ENCODE measurements at regions not wholly inside any gene's neighbourhood (a gene's known extent, or its start where the extent isn't known, plus 50 kb on each side); places are given as distances from the start of the nearest gene placed in this dataset.
"Not testable (repeated sequence)": the region's sequence is repeated elsewhere in the genome, so short reads cannot be mapped to it uniquely, and the experiment has no call there.

- H3K27ac ChIP-seq (ENCODE audit: low read length), result no peak overlapping the region
- H4K20me1 ChIP-seq (ENCODE audit: insufficient read depth, low read depth, low read length), result no peaks in the 10 kb centered on the region
- H3K79me2 ChIP-seq (ENCODE audit: low read length), result no peaks in the 10 kb centered on the region
- no peak overlapping the region for H3K4me2 ChIP-seq (ENCODE audit: low read depth, low read length, poor library complexity, severe bottlenecking)
- H3K9ac ChIP-seq (ENCODE audit: low read length), result no peak overlapping the region
- H3K27me3 ChIP-seq (ENCODE audit: low read length), result no peaks in the 10 kb centered on the region
- no peak overlapping the region for H2AFZ ChIP-seq (ENCODE audit: low read length)
- H3K9me3 ChIP-seq (ENCODE audit: low read length), result no peaks in the 10 kb centered on the region; the same call in 1 of the 2 replicates
- no peak overlapping the region for H3K4me3 ChIP-seq (ENCODE audit: low read length)
- DNase-seq, result no peak
- no peaks in the 10 kb centered on the region for H3K36me3 ChIP-seq (ENCODE audit: insufficient read depth, low read length)
- H3K4me1 ChIP-seq (ENCODE audit: low read length), result no peaks in the 10 kb centered on the region
- H3K9me2 ChIP-seq (replicated peaks; ENCODE audit: insufficient read depth, low read length), result no peaks in the 10 kb centered on the region
These were observed 70.3 kb upstream of the SMIM15 start for GRCh38 chr5:61232490-61233050.

GRCh38 chr5:61234019-61234418 is 71.8 kb upstream of the SMIM15 start:
- Histone ChIP-seq H3K4me1 (ENCODE audit: low read length) (no peaks in the 10 kb centered on the region), H3K9me3 (ENCODE audit: low read length) (no peaks in the 10 kb centered on the region; the same call in 1 of the 2 replicates), H3K36me3 (ENCODE audit: insufficient read depth, low read length) (no peaks in the 10 kb centered on the region), H3K27me3 (ENCODE audit: low read length) (no peaks in the 10 kb centered on the region), H3K4me2 (ENCODE audit: low read depth, low read length, poor library complexity, severe bottlenecking) (no peak overlapping the region), H3K9ac (ENCODE audit: low read length) (no peak overlapping the region), H2AFZ (ENCODE audit: low read length) (no peak overlapping the region), H3K79me2 (ENCODE audit: low read length) (no peaks in the 10 kb centered on the region), H4K20me1 (ENCODE audit: insufficient read depth, low read depth, low read length) (no peaks in the 10 kb centered on the region), H3K4me3 (ENCODE audit: low read length) (no peak overlapping the region), H3K27ac (ENCODE audit: low read length) (no peak overlapping the region), H3K9me2 (replicated peaks; ENCODE audit: insufficient read depth, low read length) (no peaks in the 10 kb centered on the region)
- no peak for DNase-seq

- not testable (repeated sequence) for H3K27me3 ChIP-seq (ENCODE audit: low read length); H3K79me2 ChIP-seq (ENCODE audit: low read length); H4K20me1 ChIP-seq (ENCODE audit: insufficient read depth, low read depth, low read length)
These were observed 74.4 kb upstream of the SMIM15 start for GRCh38 chr5:61236715-61237114.

GRCh38 chr5:61245486-61245885 is 83.2 kb upstream of the SMIM15 start:
- Histone ChIP-seq H3K36me3 (ENCODE audit: insufficient read depth, low read length) (no peaks in the 10 kb centered on the region), H3K4me3 (ENCODE audit: low read length) (no peak overlapping the region), H3K27me3 (ENCODE audit: low read length) (no peaks in the 10 kb centered on the region), H3K4me2 (ENCODE audit: low read depth, low read length, poor library complexity, severe bottlenecking) (no peak overlapping the region), H3K9me3 (ENCODE audit: low read length) (no peaks in the 10 kb centered on the region), H3K9ac (ENCODE audit: low read length) (no peak overlapping the region), H3K4me1 (ENCODE audit: low read length) (no peaks in the 10 kb centered on the region), H4K20me1 (ENCODE audit: insufficient read depth, low read depth, low read length) (no peaks in the 10 kb centered on the region), H3K79me2 (ENCODE audit: low read length) (no peaks in the 10 kb centered on the region), H2AFZ (ENCODE audit: low read length) (no peak overlapping the region), H3K9me2 (replicated peaks; ENCODE audit: insufficient read depth, low read length) (no peaks in the 10 kb centered on the region), H3K27ac (ENCODE audit: low read length) (no peak overlapping the region)
- no peak for DNase-seq

More at GRCh38 chr5:61236715-61237114, 74.4 kb upstream of the SMIM15 start:
- not testable (repeated sequence) for H3K4me2 ChIP-seq (ENCODE audit: low read depth, low read length, poor library complexity, severe bottlenecking); H3K4me1 ChIP-seq (ENCODE audit: low read length); H3K27ac ChIP-seq (ENCODE audit: low read length); H3K9me2 ChIP-seq (replicated peaks; ENCODE audit: insufficient read depth, low read length); H3K4me3 ChIP-seq (ENCODE audit: low read length); H2AFZ ChIP-seq (ENCODE audit: low read length); H3K9me3 ChIP-seq (ENCODE audit: low read length); H3K36me3 ChIP-seq (ENCODE audit: insufficient read depth, low read length); H3K9ac ChIP-seq (ENCODE audit: low read length); DNase-seq

- H3K9me2 ChIP-seq (replicated peaks; ENCODE audit: insufficient read depth, low read length), result no peaks in the 10 kb centered on the region
- H3K27me3 ChIP-seq (ENCODE audit: low read length), result no peaks in the 10 kb centered on the region
- no peak overlapping the region for H2AFZ ChIP-seq (ENCODE audit: low read length)
- no peaks in the 10 kb centered on the region for H3K4me1 ChIP-seq (ENCODE audit: low read length)
- H3K9ac ChIP-seq (ENCODE audit: low read length), result no peak overlapping the region
- H3K27ac ChIP-seq (ENCODE audit: low read length), result no peak overlapping the region
- H4K20me1 ChIP-seq (ENCODE audit: insufficient read depth, low read depth, low read length), result no peaks in the 10 kb centered on the region
- no peak overlapping the region for H3K4me3 ChIP-seq (ENCODE audit: low read length)
- H3K36me3 ChIP-seq (ENCODE audit: insufficient read depth, low read length), result no peaks in the 10 kb centered on the region
- no peak overlapping the region for H3K4me2 ChIP-seq (ENCODE audit: low read depth, low read length, poor library complexity, severe bottlenecking)
- no peaks in the 10 kb centered on the region for H3K79me2 ChIP-seq (ENCODE audit: low read length)
- H3K9me3 ChIP-seq (ENCODE audit: low read length), result no peaks in the 10 kb centered on the region
- DNase-seq, result no peak
These were observed 83.7 kb upstream of the SMIM15 start for GRCh38 chr5:61245936-61246335.

- H2AFZ ChIP-seq (ENCODE audit: low read length), result no peak overlapping the region
- H3K4me3 ChIP-seq (ENCODE audit: low read length), result no peak overlapping the region
- no peak for DNase-seq
- no peaks in the 10 kb centered on the region for H3K9me3 ChIP-seq (ENCODE audit: low read length)
- H3K9ac ChIP-seq (ENCODE audit: low read length), result no peak overlapping the region
- H3K9me2 ChIP-seq (replicated peaks; ENCODE audit: insufficient read depth, low read length), result no peaks in the 10 kb centered on the region
- H4K20me1 ChIP-seq (ENCODE audit: insufficient read depth, low read depth, low read length), result no peaks in the 10 kb centered on the region
- H3K36me3 ChIP-seq (ENCODE audit: insufficient read depth, low read length), result no peaks in the 10 kb centered on the region
- no peaks in the 10 kb centered on the region for H3K4me1 ChIP-seq (ENCODE audit: low read length)
- H3K27me3 ChIP-seq (ENCODE audit: low read length), result no peaks in the 10 kb centered on the region
- H3K4me2 ChIP-seq (ENCODE audit: low read depth, low read length, poor library complexity, severe bottlenecking), result no peak overlapping the region
- no peaks in the 10 kb centered on the region for H3K79me2 ChIP-seq (ENCODE audit: low read length)
- H3K27ac ChIP-seq (ENCODE audit: low read length), result no peak overlapping the region
These were observed 84.6 kb upstream of the SMIM15 start for GRCh38 chr5:61246768-61247307.

- Histone ChIP-seq H3K36me3 (ENCODE audit: insufficient read depth, low read length) (no peaks in the 10 kb centered on the region), H3K27ac (ENCODE audit: low read length) (no peak overlapping the region), H3K9me2 (replicated peaks; ENCODE audit: insufficient read depth, low read length) (no peaks in the 10 kb centered on the region), H3K4me3 (ENCODE audit: low read length) (no peak overlapping the region), H3K4me1 (ENCODE audit: low read length) (no peaks in the 10 kb centered on the region), H3K4me2 (ENCODE audit: low read depth, low read length, poor library complexity, severe bottlenecking) (no peak overlapping the region), H3K9me3 (ENCODE audit: low read length) (no peaks in the 10 kb centered on the region), H3K27me3 (ENCODE audit: low read length) (no peaks in the 10 kb centered on the region), H4K20me1 (ENCODE audit: insufficient read depth, low read depth, low read length) (no peaks in the 10 kb centered on the region), H3K79me2 (ENCODE audit: low read length) (no peaks in the 10 kb centered on the region), H3K9ac (ENCODE audit: low read length) (no peak overlapping the region), H2AFZ (ENCODE audit: low read length) (no peak overlapping the region)
- no peak for DNase-seq
These were observed 80.0 kb upstream of the ZSWIM6 start for GRCh38 chr5:61251874-61252642.

GRCh38 chr5:61252643-61252925 is 79.5 kb upstream of the ZSWIM6 start:
- no peak overlapping the region for H3K4me2 ChIP-seq (ENCODE audit: low read depth, low read length, poor library complexity, severe bottlenecking)
- no peaks in the 10 kb centered on the region for H3K36me3 ChIP-seq (ENCODE audit: insufficient read depth, low read length)
- DNase-seq, result no peak
- H4K20me1 ChIP-seq (ENCODE audit: insufficient read depth, low read depth, low read length), result no peaks in the 10 kb centered on the region
- H3K79me2 ChIP-seq (ENCODE audit: low read length), result no peaks in the 10 kb centered on the region
- H3K4me3 ChIP-seq (ENCODE audit: low read length), result no peak overlapping the region
- no peaks in the 10 kb centered on the region for H3K27me3 ChIP-seq (ENCODE audit: low read length)
- no peaks in the 10 kb centered on the region for H3K4me1 ChIP-seq (ENCODE audit: low read length)
- H2AFZ ChIP-seq (ENCODE audit: low read length), result no peak overlapping the region
- H3K9me3 ChIP-seq (ENCODE audit: low read length), result no peaks in the 10 kb centered on the region
- no peak overlapping the region for H3K9ac ChIP-seq (ENCODE audit: low read length)
- H3K27ac ChIP-seq (ENCODE audit: low read length), result no peak overlapping the region
- no peaks in the 10 kb centered on the region for H3K9me2 ChIP-seq (replicated peaks; ENCODE audit: insufficient read depth, low read length)
